IMR-90 (cell line): ENCODE measurements at regions not wholly inside any gene's neighbourhood (a gene's known extent, or its start where the extent isn't known, plus 50 kb on each side); places are given as distances from the start of the nearest gene placed in this dataset.

Experiments used
- ATAC-seq: fragments of 200-7000 bp; cut with Tn5 transposase; 2 replicates; pipeline ENCODE4 v1.9.1; 2020; ENCODE audit warnings: low read depth, mild to moderate bottlenecking, moderate library complexity
- BruUV-seq: library from RNA; stranded (reverse); fragments of 400-500 nt; replicated peaks from 2 replicates; lab custom pipeline; 2021; lab: Mats Ljungman, UMichigan
- CTCF ChIA-PET: fragments of 300-600 bp; formaldehyde crosslinking; extraction: SDS; loops from one replicate; lab custom pipeline; 2021; ENCODE audit warnings: antibody characterized with exemption; lab: Yijun Ruan, JAX
- POLR2A ChIA-PET: fragments of 300-600 bp; sonication (Branson Sonifier 250); formaldehyde crosslinking; loops from one replicate; lab custom pipeline; 2022; ENCODE audit warnings: antibody characterized with exemption; ENCODE audit not compliant: unreplicated experiment; lab: Charles Lee
- DNase-seq: peaks from one replicate; pipeline ENCODE4 v3.0.0; 2013
- H2AFZ ChIP-seq: replicated peaks from 2 replicates; pipeline ENCODE3; 2013; ENCODE audit warnings: low read length, mild to moderate bottlenecking; ENCODE audit not compliant: poor library complexity
- H2AK5ac ChIP-seq: 2 replicates; pipeline ENCODE4 v1.6.1; 2013; ENCODE audit warnings: low read depth, low read length, inconsistent platforms
- H2AK9ac ChIP-seq: replicated peaks from 2 replicates; pipeline ENCODE3; 2013; ENCODE audit warnings: mild to moderate bottlenecking, low read depth, low read length, moderate library complexity; ENCODE audit not compliant: poor library complexity
- H2BK120ac ChIP-seq: 2 replicates; pipeline ENCODE4 v1.6.1; 2013; ENCODE audit warnings: low read depth, low read length, inconsistent platforms
- H2BK15ac ChIP-seq: 3 replicates; pipeline ENCODE4 v1.6.1; 2013; ENCODE audit warnings: low read depth, low read length, inconsistent platforms
- H2BK20ac ChIP-seq: 2 replicates; pipeline ENCODE4 v1.6.1; 2013; ENCODE audit warnings: low read depth, mild to moderate bottlenecking, inconsistent platforms, low read length, moderate library complexity
- H2BK5ac ChIP-seq: 2 replicates; pipeline ENCODE4 v1.6.1; 2013; ENCODE audit warnings: mild to moderate bottlenecking, low read depth, low read length, inconsistent platforms; ENCODE audit not compliant: poor library complexity, severe bottlenecking
- H3K14ac ChIP-seq: replicated peaks from 2 replicates; pipeline ENCODE4 v1.6.1; 2013; ENCODE audit warnings: low read depth, low read length, inconsistent platforms
- H3K18ac ChIP-seq: 2 replicates; pipeline ENCODE4 v1.6.1; 2013; ENCODE audit warnings: low read depth, low read length, control low read depth
- H3K23ac ChIP-seq: 2 replicates; pipeline ENCODE4 v1.6.1; 2013; ENCODE audit warnings: low read depth, low read length, inconsistent platforms
- H3K27ac ChIP-seq: 2 replicates; pipeline ENCODE4 v1.5.1; 2013; ENCODE audit warnings: mild to moderate bottlenecking, control low read depth, low read length; ENCODE audit not compliant: insufficient read depth
- H3K27me3 ChIP-seq: 2 replicates; pipeline ENCODE4 v1.6.1; 2013; ENCODE audit warnings: low read length; ENCODE audit not compliant: control insufficient read depth, insufficient read depth
- H3K36me3 ChIP-seq: 2 replicates; pipeline ENCODE4 v1.6.1; 2013; ENCODE audit warnings: low read length, mixed read lengths; ENCODE audit not compliant: control insufficient read depth, insufficient read depth
- H3K4ac ChIP-seq: 2 replicates; pipeline ENCODE4 v1.6.1; 2013; ENCODE audit warnings: low read depth, low read length, inconsistent platforms
- H3K4me1 ChIP-seq: 2 replicates; pipeline ENCODE4 v1.6.1; 2013; ENCODE audit warnings: low read length, mixed read lengths; ENCODE audit not compliant: control insufficient read depth, insufficient read depth
- H3K4me2 ChIP-seq: 2 replicates; pipeline ENCODE4 v1.6.1; 2013; ENCODE audit warnings: low read depth, mild to moderate bottlenecking, control low read depth, low read length, moderate library complexity
- H3K4me3 ChIP-seq: 2 replicates; pipeline ENCODE4 v1.5.1; 2013; ENCODE audit warnings: low read depth, mild to moderate bottlenecking, control low read depth, low read length, moderate library complexity; ENCODE audit not compliant: insufficient read depth
- H3K56ac ChIP-seq: 2 replicates; pipeline ENCODE4 v1.6.1; 2013; ENCODE audit warnings: low read length, inconsistent platforms; ENCODE audit not compliant: insufficient read depth; ENCODE audit errors: extremely low read depth
- H3K79me1 ChIP-seq, 2 experiments: 2 replicates each; pipeline ENCODE4 v1.6.1; 2013; ENCODE audit warnings: low read length in 2 of 2, inconsistent platforms in 1 of 2, low read depth in 1 of 2
- H3K9ac ChIP-seq: 2 replicates; pipeline ENCODE4 v1.6.1; 2013; ENCODE audit warnings: low read depth, low read length, control low read depth
- H3K9me1 ChIP-seq: 2 replicates; pipeline ENCODE4 v1.6.1; 2013; ENCODE audit warnings: low read length, inconsistent platforms; ENCODE audit not compliant: insufficient read depth
- H3K9me3 ChIP-seq: 2 replicates; pipeline ENCODE4 v1.6.1; 2013; ENCODE audit warnings: low read length; ENCODE audit not compliant: control insufficient read depth, insufficient read depth
- H4K20me1 ChIP-seq: 2 replicates; pipeline ENCODE4 v1.6.1; 2013; ENCODE audit warnings: low read length, inconsistent platforms; ENCODE audit not compliant: insufficient read depth
- H4K5ac ChIP-seq: 2 replicates; pipeline ENCODE4 v1.6.1; 2013; ENCODE audit warnings: mild to moderate bottlenecking, low read depth, low read length, control low read depth
- H4K8ac ChIP-seq, 2 experiments: 2 replicates each; pipeline ENCODE4 v1.6.1; 2013; ENCODE audit warnings: low read depth in 2 of 2, low read length in 2 of 2, control low read depth in 1 of 2, inconsistent platforms in 1 of 2
- H4K91ac ChIP-seq: 2 replicates; pipeline ENCODE4 v1.6.1; 2013; ENCODE audit warnings: low read depth, low read length, inconsistent platforms; ENCODE audit not compliant: insufficient read depth
- NFE2L2 ChIP-seq: fragments of 150-350 bp; IDR thresholded peaks from 2 replicates; pipeline ENCODE4 v1.6.1; 2016; ENCODE audit warnings: low read depth, mild to moderate bottlenecking, low read length
- WGBS, 2 experiments: methylation state at CpG; one replicate each; pipeline versions ENCODE4 v1.1.5 to v1.1.7; 2013; ENCODE audit warnings: missing lambda C conversion rate in 2 of 2; ENCODE audit not compliant: insufficient read length in 1 of 2; ENCODE audit errors: extremely low coverage in 2 of 2; 5-methylcytosine and 5-hydroxymethylcytosine counted together
- dilution Hi-C: fragments of 300-500 bp; cut with HindIII; formaldehyde crosslinking; loops from one replicate; pipeline ENCODE4 v1.14.3; 2018; ENCODE audit warnings: low sequenced_read_pairs; ENCODE audit not compliant: unreplicated experiment
- in situ Hi-C: fragments of 300-500 bp; cut with MboI; formaldehyde crosslinking; loops from 3 replicates; pipeline ENCODE4 v1.14.3; 2019; ENCODE audit warnings: low sequenced_read_pairs, inconsistent platforms, mixed read lengths
- intact Hi-C: fragments of 100-400 bp; cut with micrococcal nuclease; formaldehyde crosslinking; loops from 2 replicates; pipeline ENCODE4 v1.10.0; 2022

DNA sequence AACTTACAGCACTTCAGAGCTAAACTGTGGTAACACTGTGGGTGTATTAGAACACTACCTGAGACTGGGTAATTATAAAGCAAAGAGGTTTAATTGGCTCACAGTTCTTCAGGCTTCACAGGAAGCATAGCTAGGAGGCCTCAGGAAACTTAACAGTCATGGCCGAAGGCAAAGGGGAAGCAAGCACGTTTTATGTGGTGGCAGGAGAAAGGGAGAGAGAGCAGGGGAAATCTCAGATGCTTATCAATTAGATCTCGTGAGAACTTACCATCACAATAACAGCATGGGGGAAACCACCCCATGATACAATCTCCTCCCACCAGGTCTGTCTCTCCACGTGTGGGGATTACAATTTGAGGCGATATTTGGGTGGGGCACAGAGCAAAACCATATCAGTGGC, 512.6 kb downstream of the RERGL start:
- Histone ChIP-seq H3K27me3 (no peaks in the 10 kb centered on the region), H2AFZ (no peak overlapping the region), H3K4me2 (no peak overlapping the region), H3K23ac (no peak overlapping the region), H3K27ac (no peak overlapping the region), H3K36me3 (no peaks in the 10 kb centered on the region), H3K4me1 (no peaks in the 10 kb centered on the region), H2BK5ac (no peak overlapping the region), H4K91ac (no peak overlapping the region), H2AK9ac (no peak overlapping the region), H3K56ac (no peak overlapping the region), H3K9me3 (peaks cover 3% of the 10 kb centered on the region), H2BK120ac (no peak overlapping the region), H3K18ac (no peak overlapping the region), H2AK5ac (no peak overlapping the region), H3K9me1 (no peaks in the 10 kb centered on the region), H4K20me1 (no peaks in the 10 kb centered on the region), H3K4me3 (no peak overlapping the region), H4K8ac (no peak overlapping the region), H3K14ac (no peak overlapping the region), H3K9ac (no peak overlapping the region), H2BK15ac (no peak overlapping the region), H4K5ac (no peak overlapping the region), H3K79me1 (no peaks in the 10 kb centered on the region), H3K4ac (no peak overlapping the region), H2BK20ac (no peak overlapping the region)
- TF ChIP-seq NFE2L2: no peak
- DNase-seq (no peak), ATAC-seq (no peak)
- no TSS peak for BruUV-seq
- dilution Hi-C loops (no loop called here), in situ Hi-C loops (no loop called here), intact Hi-C loops (no loop called here)
- ChIA-PET CTCF (no interaction called here), POLR2A (no interaction called here)
- no CpG with 5 or more reads among the region's 5 CpGs for WGBS, 2 experiments
